Hematopoietic multipotent progenitor cell treated with erythropoietin and hydrocortisone succinate and interleukin-3 and kit ligand, for 17 days (in vitro differentiated cells): ENCODE measurements at regions not wholly inside any gene's neighbourhood (a gene's known extent, or its start where the extent isn't known, plus 50 kb on each side); places are given as distances from the start of the nearest gene placed in this dataset.
"Not testable (repeated sequence)": the region's sequence is repeated elsewhere in the genome, so short reads cannot be mapped to it uniquely, and the experiment has no call there.

Experiments
- DNase-seq: peaks from one replicate; pipeline ENCODE4 v3.0.0-alpha.2; 2015; ENCODE audit warnings: low spot score

- DNase-seq, result no peak
Observed at GRCh38 chr1:30184393-30185141, 538.8 kb downstream of the MATN1 start.

GRCh38 chr1:30183895-30184294 is 539.5 kb downstream of the MATN1 start:
- no peak for DNase-seq

- DNase-seq, result no peak
Observed at GRCh38 chr1:30183006-30183405, 540.4 kb downstream of the MATN1 start.

- no peak for DNase-seq
Observed at GRCh38 chr1:30179942-30180543, 543.3 kb downstream of the MATN1 start.

GRCh38 chr1:30176477-30176876 is 546.9 kb downstream of the MATN1 start:
- DNase-seq, result no peak

- DNase-seq, result no peak
Observed at GRCh38 chr1:30174499-30174898, 548.9 kb downstream of the MATN1 start.

GRCh38 chr1:30173560-30173959 is 549.8 kb downstream of the MATN1 start:
- DNase-seq, result no peak

GRCh38 chr1:30172757-30173156 is 550.6 kb downstream of the MATN1 start:
- DNase-seq, result no peak

- no peak for DNase-seq
Observed at GRCh38 chr1:30172299-30172694, 551.1 kb downstream of the MATN1 start.

GRCh38 chr1:30171537-30172298 is 551.7 kb downstream of the MATN1 start:
- no peak for DNase-seq

- no peak for DNase-seq
Observed at GRCh38 chr1:30169269-30169668, 554.1 kb downstream of the MATN1 start.

GRCh38 chr1:30166174-30166573 is 557.2 kb downstream of the MATN1 start:
- no peak for DNase-seq

- no peak for DNase-seq
Observed at GRCh38 chr1:30165116-30165515, 558.3 kb downstream of the MATN1 start.

- DNase-seq, result no peak
Observed at GRCh38 chr1:30164693-30165092, 558.7 kb downstream of the MATN1 start.

GRCh38 chr1:30162565-30162964 is 560.8 kb downstream of the MATN1 start:
- DNase-seq, result no peak

- no peak for DNase-seq
Observed at GRCh38 chr1:30161953-30162352, 561.4 kb downstream of the MATN1 start.

- DNase-seq, result no peak
Observed at GRCh38 chr1:30160999-30161689, 562.2 kb downstream of the MATN1 start.

GRCh38 chr1:30159015-30159414 is 564.4 kb downstream of the MATN1 start:
- DNase-seq, result no peak

- DNase-seq, result not testable (repeated sequence)
Observed at GRCh38 chr1:30155698-30156097, 567.7 kb downstream of the MATN1 start.

GRCh38 chr1:30155253-30155652 is 568.1 kb downstream of the MATN1 start:
- not testable (repeated sequence) for DNase-seq

- no peak for DNase-seq
Observed at GRCh38 chr1:30153743-30154449, 569.5 kb downstream of the MATN1 start.

- no peak for DNase-seq
Observed at GRCh38 chr1:30151826-30152225, 571.6 kb downstream of the MATN1 start.
